Keratinocyte (primary cell): ENCODE measurements at regions not wholly inside any gene's neighbourhood (a gene's known extent, or its start where the extent isn't known, plus 50 kb on each side); places are given as distances from the start of the nearest gene placed in this dataset.

ENCODE experiments used
- DNase-seq: peaks from one replicate; pipeline ENCODE4 v3.0.0-alpha.2; 2011; ENCODE audit warnings: low read depth, missing footprints, low spot score
- FAIRE-seq: peaks from 2 replicates; lab custom pipeline; 2011; peaks lifted over from hg19 to GRCh38; lab: Jason Lieb, UNC
- H2AFZ ChIP-seq: 2 replicates; pipeline ENCODE4 v1.6.0; 2012; ENCODE audit warnings: low read length, control low read depth, inconsistent platforms; ENCODE audit not compliant: control insufficient read depth
- H3K27ac ChIP-seq: 2 replicates; pipeline ENCODE4 v1.5.1; 2011; ENCODE audit warnings: low read length; ENCODE audit not compliant: control insufficient read depth, insufficient read depth
- H3K27me3 ChIP-seq: 3 replicates; pipeline ENCODE4 v1.6.0; 2011; ENCODE audit warnings: low read length; ENCODE audit not compliant: control insufficient read depth, insufficient read depth; ENCODE audit errors: extremely low read depth
- H3K36me3 ChIP-seq, 2 experiments: 2 replicates in 1 of 2; 3 replicates in 1 of 2; pipeline ENCODE4 v1.5.1; 2011; ENCODE audit warnings: low read length in 2 of 2, mild to moderate bottlenecking in 1 of 2; ENCODE audit not compliant: control insufficient read depth in 2 of 2, insufficient read depth in 2 of 2; ENCODE audit errors: extremely low read depth in 1 of 2
- H3K4me1 ChIP-seq: 3 replicates; pipeline ENCODE4 v1.5.1; 2011; ENCODE audit warnings: low read length; ENCODE audit not compliant: control insufficient read depth, insufficient read depth; ENCODE audit errors: extremely low read depth
- H3K4me2 ChIP-seq: 3 replicates; pipeline ENCODE4 v1.6.0; 2011; ENCODE audit warnings: low read depth, low read length; ENCODE audit not compliant: control insufficient read depth, insufficient read depth; ENCODE audit errors: extremely low read depth
- H3K4me3 ChIP-seq, 3 experiments: fragments of 200-600 bp in 1 of 3; sonication (generic) in 1 of 3; 2 replicates in 2 of 3; 3 replicates in 1 of 3; pipeline ENCODE4 v1.5.1; 2011 to 2016; ENCODE audit warnings: low read length in 3 of 3, mild to moderate bottlenecking in 3 of 3, control low read depth in 2 of 3, inconsistent platforms in 1 of 3, low read depth in 1 of 3, mixed read lengths in 1 of 3, mixed run types in 1 of 3, moderate library complexity in 1 of 3; ENCODE audit not compliant: control insufficient read depth in 2 of 3, insufficient read depth in 2 of 3; ENCODE audit errors: extremely low read depth in 1 of 3
- H3K79me2 ChIP-seq: 2 replicates; pipeline ENCODE4 v1.6.0; 2012; ENCODE audit warnings: low read length; ENCODE audit not compliant: control insufficient read depth, insufficient read depth
- H3K9ac ChIP-seq: 3 replicates; pipeline ENCODE4 v1.6.0; 2011; ENCODE audit warnings: low read length; ENCODE audit not compliant: control insufficient read depth, insufficient read depth; ENCODE audit errors: extremely low read depth
- H3K9me1 ChIP-seq: 3 replicates; pipeline ENCODE4 v1.6.0; 2011; ENCODE audit warnings: low read length; ENCODE audit not compliant: control insufficient read depth, insufficient read depth; ENCODE audit errors: extremely low read depth
- H3K9me3 ChIP-seq: 2 replicates; pipeline ENCODE4 v1.5.1; 2012; ENCODE audit warnings: low read depth, low read length; ENCODE audit not compliant: control insufficient read depth
- H4K20me1 ChIP-seq: 3 replicates; pipeline ENCODE4 v1.6.0; 2011; ENCODE audit warnings: low read length; ENCODE audit not compliant: control insufficient read depth, insufficient read depth; ENCODE audit errors: extremely low read depth
- CTCF ChIP-seq, 3 experiments: IDR thresholded peaks in 1 of 3; conservative IDR thresholded peaks in 1 of 3; optimal IDR thresholded peaks in 1 of 3; 2 replicates in 2 of 3; 3 replicates in 1 of 3; pipeline versions ENCODE3 to v1.5.1; 2011; ENCODE audit warnings: low read length in 3 of 3, mild to moderate bottlenecking in 3 of 3, moderate library complexity in 2 of 3, control low read depth in 1 of 3, inconsistent platforms in 1 of 3; ENCODE audit not compliant: insufficient read depth in 2 of 3; ENCODE audit errors: extremely low read depth in 1 of 3
- EZH2 ChIP-seq: IDR thresholded peaks from one replicate; pipeline ENCODE4 v1.6.1; 2012; ENCODE audit warnings: inconsistent platforms, mild to moderate bottlenecking, low read length, moderate library complexity
- dilution Hi-C: fragments of 300-500 bp; cut with MboI; formaldehyde crosslinking; loops from one replicate; pipeline ENCODE4 v1.7.0; 2020; ENCODE audit warnings: low sequenced_read_pairs; ENCODE audit not compliant: extremely low pct_ligation_motif_present

DNA sequence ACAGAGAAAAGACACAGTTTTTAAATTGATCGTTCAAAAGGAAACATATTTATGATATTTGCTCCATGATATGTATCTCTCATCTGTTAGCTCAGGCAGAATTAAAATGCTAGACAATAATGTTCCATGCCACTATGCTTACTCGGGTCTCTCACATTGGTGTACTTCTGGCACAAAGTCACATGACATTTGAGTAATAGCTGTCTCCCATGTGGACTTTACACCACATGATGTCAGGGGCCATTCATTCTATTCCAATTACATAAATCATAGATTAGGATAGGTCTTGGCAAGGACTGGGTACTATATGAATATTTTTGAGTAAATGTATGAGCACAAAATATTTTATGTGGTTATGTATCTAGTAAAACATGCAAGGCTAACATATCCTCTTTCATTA, 648.4 kb downstream of the PLA2G4A start:
- H3K4me1 ChIP-seq = no peaks in the 10 kb centered on the region
- no peak for FAIRE-seq

DNA sequence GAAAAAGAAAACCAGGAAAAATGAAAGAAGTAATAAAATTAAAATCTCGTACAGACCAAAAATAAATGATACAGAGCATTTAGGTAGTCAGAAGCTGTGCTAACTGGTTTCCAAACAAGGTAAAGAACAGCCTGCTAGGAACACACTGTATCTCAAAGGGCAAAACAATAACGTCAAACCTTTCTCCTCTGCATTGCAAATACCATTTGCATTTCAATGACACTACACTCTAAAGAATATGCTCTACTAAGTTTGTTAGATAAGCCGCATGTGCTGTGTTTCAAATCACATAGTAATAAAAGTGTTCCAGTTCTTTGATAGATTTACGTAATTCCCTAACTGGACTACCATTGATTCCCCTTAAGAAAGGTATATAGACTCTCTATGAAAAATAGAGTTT, 648.8 kb downstream of the PLA2G4A start:
- Histone ChIP-seq H3K4me2 (no peak overlapping the region), H3K27me3 (no peaks in the 10 kb centered on the region), H3K9me3 (no peaks in the 10 kb centered on the region), H3K9ac (no peak overlapping the region), H4K20me1 (no peaks in the 10 kb centered on the region), H2AFZ (no peak overlapping the region), H3K4me3 (no peak overlapping the region), H3K4me1 (no peaks in the 10 kb centered on the region), H3K27ac (no peak overlapping the region), H3K9me1 (no peaks in the 10 kb centered on the region), H3K36me3 (no peaks in the 10 kb centered on the region), H3K79me2 (no peaks in the 10 kb centered on the region)
- FAIRE-seq (no peak), DNase-seq (no peak)
- dilution Hi-C loops = no loop called here
- no peak for TF ChIP-seq EZH2
- TF ChIP-seq CTCF (optimal IDR thresholded peaks at IDR 0.05 in 1 of 3, IDR thresholded peaks at IDR 0.05 in 1 of 3, conservative IDR thresholded peaks at IDR 0.05 in 1 of 3; ENCODE audit: extremely low read depth in 1 of 3, insufficient read depth in 2 of 3, low read length in 3 of 3) = no peak

More for the DNA sequence above, 648.4 kb downstream of the PLA2G4A start:
- H3K79me2 ChIP-seq = no peaks in the 10 kb centered on the region
- H2AFZ ChIP-seq = no peak overlapping the region
- H3K4me2 ChIP-seq = no peak overlapping the region
- H3K9ac ChIP-seq = no peak overlapping the region
- no peak for TF ChIP-seq CTCF (optimal IDR thresholded peaks at IDR 0.05 in 1 of 3, IDR thresholded peaks at IDR 0.05 in 1 of 3, conservative IDR thresholded peaks at IDR 0.05 in 1 of 3; ENCODE audit: extremely low read depth in 1 of 3, insufficient read depth in 2 of 3, low read length in 3 of 3)
- no peak for TF ChIP-seq EZH2
- no peak overlapping the region for H3K27ac ChIP-seq
- no peak for DNase-seq
- H3K36me3 ChIP-seq = no peaks in the 10 kb centered on the region
- no peaks in the 10 kb centered on the region for H3K9me1 ChIP-seq
- H4K20me1 ChIP-seq = no peaks in the 10 kb centered on the region
- H3K4me3 ChIP-seq = no peak overlapping the region
- H3K27me3 ChIP-seq = no peaks in the 10 kb centered on the region
- dilution Hi-C loops = no loop called here
- no peaks in the 10 kb centered on the region for H3K9me3 ChIP-seq
